SK-N-SH (cell line): ENCODE measurements at regions not wholly inside any gene's neighbourhood (a gene's known extent, or its start where the extent isn't known, plus 50 kb on each side); places are given as distances from the start of the nearest gene placed in this dataset.

ENCODE experiments used
- CHD2 ChIP-seq: fragments of 150-350 bp; IDR thresholded peaks from 2 replicates; pipeline ENCODE4 v1.6.1; 2018; ENCODE audit warnings: low read length; ENCODE audit not compliant: partially characterized antibody
- EP300 ChIP-seq, 2 experiments: IDR thresholded peaks; 2 replicates each; pipeline versions ENCODE4 v1.4.0 to v1.6.1; 2012; ENCODE audit warnings: borderline replicate concordance in 1 of 2, low read depth in 1 of 2, low read length in 1 of 2
- EZH2phosphoT487 ChIP-seq: fragments of 200-600 bp; sonication (generic); IDR thresholded peaks from 2 replicates; pipeline ENCODE4 v1.6.1; 2017; ENCODE audit warnings: low read depth, mixed run types, mild to moderate bottlenecking, antibody characterized with exemption, moderate library complexity, borderline replicate concordance
- FOXJ3 ChIP-seq: sonication (generic); formaldehyde crosslinking; IDR thresholded peaks from 2 replicates; pipeline ENCODE4 v1.5.1; 2020; ENCODE audit warnings: mild to moderate bottlenecking, missing genetic modification reagents
- FOXM1 ChIP-seq: IDR thresholded peaks from 2 replicates; pipeline ENCODE4 v1.4.0; 2012; ENCODE audit warnings: low read depth, mild to moderate bottlenecking
- MXI1 ChIP-seq: IDR thresholded peaks from 2 replicates; pipeline ENCODE4 v1.6.1; 2012; ENCODE audit warnings: mild to moderate bottlenecking, low read depth, low read length, improper control_type of control experiment
- NRF1 ChIP-seq: IDR thresholded peaks from 2 replicates; pipeline ENCODE4 v1.6.1; 2012; ENCODE audit warnings: low read depth, mild to moderate bottlenecking, low read length
- POLR2AphosphoS5 ChIP-seq: IDR thresholded peaks from 2 replicates; pipeline ENCODE4 v1.6.1; 2012; ENCODE audit warnings: low read depth, low read length
- RAD21 ChIP-seq: IDR thresholded peaks from 2 replicates; pipeline ENCODE4 v1.6.1; 2012; ENCODE audit warnings: mild to moderate bottlenecking, low read length
- RCOR1 ChIP-seq: fragments of 150-350 bp; IDR thresholded peaks from 2 replicates; pipeline ENCODE4 v1.6.1; 2017; ENCODE audit warnings: antibody characterized with exemption, low read length
- SMC3 ChIP-seq: IDR thresholded peaks from 2 replicates; pipeline ENCODE4 v1.6.1; 2012; ENCODE audit warnings: low read depth, low read length, improper control_type of control experiment
- YY1 ChIP-seq: IDR thresholded peaks from 2 replicates; pipeline ENCODE4 v1.4.0; 2012; ENCODE audit warnings: low read depth, mild to moderate bottlenecking
- TF ChIP-seq, protein P1 (sequence below): fragments of 200-600 bp; sonication (generic); IDR thresholded peaks from 2 replicates; pipeline ENCODE4 v1.6.1; 2017; ENCODE audit warnings: antibody characterized with exemption, mild to moderate bottlenecking, moderate library complexity
- TF ChIP-seq, protein P2 (sequence below): IDR thresholded peaks from 2 replicates; pipeline ENCODE4; 2012

DNA sequence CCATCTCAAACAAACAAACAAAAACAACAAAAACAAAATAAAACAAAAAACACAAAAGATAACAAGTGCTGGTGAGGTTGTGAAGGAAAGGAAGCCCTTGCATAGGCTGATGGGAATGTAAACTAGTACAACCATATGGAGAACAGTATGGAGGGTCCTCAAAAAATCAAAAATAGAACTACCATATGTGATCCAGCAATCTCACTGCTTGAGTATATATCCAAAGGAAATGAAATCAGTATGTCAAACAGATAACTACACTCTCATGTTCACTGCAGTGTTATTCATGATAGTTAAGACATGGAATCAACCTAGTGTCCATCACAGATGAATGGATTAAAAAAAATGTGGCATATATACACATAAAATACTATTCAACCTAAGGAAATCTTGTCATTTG is 395.7 kb upstream of the SLC24A2 start:
- no peak for TF ChIP-seq EP300 (IDR thresholded peaks at IDR 0.05; ENCODE audit: borderline replicate concordance in 1 of 2, low read depth in 1 of 2, low read length in 1 of 2)
- TF ChIP-seq POLR2AphosphoS5 = no peak
- TF ChIP-seq, protein P1, sequence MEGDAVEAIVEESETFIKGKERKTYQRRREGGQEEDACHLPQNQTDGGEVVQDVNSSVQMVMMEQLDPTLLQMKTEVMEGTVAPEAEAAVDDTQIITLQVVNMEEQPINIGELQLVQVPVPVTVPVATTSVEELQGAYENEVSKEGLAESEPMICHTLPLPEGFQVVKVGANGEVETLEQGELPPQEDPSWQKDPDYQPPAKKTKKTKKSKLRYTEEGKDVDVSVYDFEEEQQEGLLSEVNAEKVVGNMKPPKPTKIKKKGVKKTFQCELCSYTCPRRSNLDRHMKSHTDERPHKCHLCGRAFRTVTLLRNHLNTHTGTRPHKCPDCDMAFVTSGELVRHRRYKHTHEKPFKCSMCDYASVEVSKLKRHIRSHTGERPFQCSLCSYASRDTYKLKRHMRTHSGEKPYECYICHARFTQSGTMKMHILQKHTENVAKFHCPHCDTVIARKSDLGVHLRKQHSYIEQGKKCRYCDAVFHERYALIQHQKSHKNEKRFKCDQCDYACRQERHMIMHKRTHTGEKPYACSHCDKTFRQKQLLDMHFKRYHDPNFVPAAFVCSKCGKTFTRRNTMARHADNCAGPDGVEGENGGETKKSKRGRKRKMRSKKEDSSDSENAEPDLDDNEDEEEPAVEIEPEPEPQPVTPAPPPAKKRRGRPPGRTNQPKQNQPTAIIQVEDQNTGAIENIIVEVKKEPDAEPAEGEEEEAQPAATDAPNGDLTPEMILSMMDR = no peak
- no peak for TF ChIP-seq FOXJ3 (CRISPR knock-in tag)
- no peak for TF ChIP-seq EZH2phosphoT487
- TF ChIP-seq MXI1 = no peak
- TF ChIP-seq RCOR1 = no peak
- TF ChIP-seq SMC3 = no peak
- TF ChIP-seq RAD21 = no peak
- TF ChIP-seq YY1 = no peak
- TF ChIP-seq, protein P2, sequence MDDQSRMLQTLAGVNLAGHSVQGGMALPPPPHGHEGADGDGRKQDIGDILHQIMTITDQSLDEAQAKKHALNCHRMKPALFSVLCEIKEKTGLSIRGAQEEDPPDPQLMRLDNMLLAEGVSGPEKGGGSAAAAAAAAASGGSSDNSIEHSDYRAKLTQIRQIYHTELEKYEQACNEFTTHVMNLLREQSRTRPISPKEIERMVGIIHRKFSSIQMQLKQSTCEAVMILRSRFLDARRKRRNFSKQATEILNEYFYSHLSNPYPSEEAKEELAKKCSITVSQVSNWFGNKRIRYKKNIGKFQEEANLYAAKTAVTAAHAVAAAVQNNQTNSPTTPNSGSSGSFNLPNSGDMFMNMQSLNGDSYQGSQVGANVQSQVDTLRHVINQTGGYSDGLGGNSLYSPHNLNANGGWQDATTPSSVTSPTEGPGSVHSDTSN = no peak
- TF ChIP-seq CHD2 = no peak
- TF ChIP-seq FOXM1 = no peak
- no peak for TF ChIP-seq NRF1
